Thyroid gland (tissue), 4 donors: ENCODE measurements at regions not wholly inside any gene's neighbourhood (a gene's known extent, or its start where the extent isn't known, plus 50 kb on each side); places are given as distances from the start of the nearest gene placed in this dataset.

Source experiments
- CTCF ChIP-seq, 6 experiments: fragments of 200-600 bp in 3 of 6; fragments of 450-650 bp in 3 of 6; sonication (generic) in 3 of 6; IDR thresholded peaks; one replicate each; pipeline ENCODE4 v1.5.1; 2016 to 2019; ENCODE audit warnings: antibody characterized with exemption in 6 of 6, mild to moderate bottlenecking in 2 of 6, inconsistent platforms in 1 of 6, moderate library complexity in 1 of 6
- POLR2A ChIP-seq, 2 donors: fragments of 450-650 bp; IDR thresholded peaks; one replicate each; pipeline ENCODE4 v1.6.1; 2017; ENCODE audit warnings: antibody characterized with exemption in 2 of 2, mild to moderate bottlenecking in 2 of 2, moderate library complexity in 1 of 2

GRCh38 chr7:17699696-17700095 is 240.6 kb downstream of the SNX13 start:
- TF ChIP-seq CTCF (IDR thresholded peaks at IDR 0.05) (no peak), POLR2A (IDR thresholded peaks at IDR 0.05) (no peak)
